HG02642 (cell line): ENCODE measurements at regions not wholly inside any gene's neighbourhood (a gene's known extent, or its start where the extent isn't known, plus 50 kb on each side); places are given as distances from the start of the nearest gene placed in this dataset.

Experiments
- ATAC-seq: cut with Tn5 transposase; IDR thresholded peaks from one replicate; pipeline ENCODE4 v1.9.1; 2021; ENCODE audit warnings: mild to moderate bottlenecking; ENCODE audit not compliant: unreplicated experiment, poor library complexity

DNA sequence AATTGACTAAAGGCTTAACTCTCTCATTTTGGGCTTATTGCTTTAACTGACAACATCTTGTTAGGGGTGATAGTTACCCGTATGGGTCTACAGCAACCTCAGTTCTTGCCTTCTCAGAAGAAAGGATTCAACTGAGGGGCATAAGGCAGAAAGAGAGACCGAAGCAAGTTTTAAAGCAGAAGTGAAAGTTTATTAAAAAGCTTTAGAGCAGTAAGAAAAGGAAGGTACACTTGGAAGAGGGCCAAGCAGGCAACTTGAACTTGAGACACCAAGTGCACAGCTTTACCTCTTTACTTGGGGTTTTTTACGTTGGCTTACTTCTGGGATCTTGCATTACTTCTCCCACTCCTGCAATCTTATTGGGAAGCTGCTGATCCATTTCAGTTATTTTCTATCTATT lies 246.9 kb upstream of the PRR20A start:
- ATAC-seq, result no peak

GRCh38 chr13:56900549-56901279 lies 240.0 kb upstream of the PRR20A start:
- no peak for ATAC-seq

GRCh38 chr13:56902276-56902675 lies 238.4 kb upstream of the PRR20A start:
- no peak for ATAC-seq

- ATAC-seq, result no peak
These were observed 236.9 kb upstream of the PRR20A start for GRCh38 chr13:56903710-56904282.

GRCh38 chr13:56906909-56907308 lies 233.8 kb upstream of the PRR20A start:
- ATAC-seq, result no peak

- no peak for ATAC-seq
These were observed 233.0 kb upstream of the PRR20A start for GRCh38 chr13:56907766-56908165.

- ATAC-seq, result no peak
These were observed 230.7 kb upstream of the PRR20A start for GRCh38 chr13:56909896-56910600.

- ATAC-seq, result no peak
These were observed 222.8 kb upstream of the PRR20A start for GRCh38 chr13:56917966-56918365.

DNA sequence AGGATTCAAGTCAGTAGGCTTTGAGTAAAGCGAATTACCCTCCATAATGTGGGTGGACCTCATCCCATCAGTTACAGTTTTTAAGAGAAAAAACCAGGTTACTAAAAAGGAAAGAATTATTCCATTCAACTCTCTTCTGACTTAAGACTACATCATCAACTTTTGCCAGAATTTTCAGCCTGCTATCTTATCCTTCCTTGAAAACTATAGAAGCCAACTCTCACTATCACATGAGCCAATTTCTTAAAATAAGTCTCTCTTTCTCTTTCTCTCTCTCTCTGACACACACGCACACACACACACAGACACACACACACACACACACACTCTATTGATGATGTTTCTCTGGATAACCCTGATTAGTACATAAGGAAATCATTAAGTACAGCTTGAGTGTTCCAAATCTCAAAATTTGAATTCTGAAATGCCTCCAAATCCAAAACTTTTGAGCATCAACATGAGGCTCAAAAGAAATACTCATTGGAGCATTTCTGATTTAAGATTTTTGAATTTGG lies 217.0 kb upstream of the PRR20A start:
- ATAC-seq, result no peak

DNA sequence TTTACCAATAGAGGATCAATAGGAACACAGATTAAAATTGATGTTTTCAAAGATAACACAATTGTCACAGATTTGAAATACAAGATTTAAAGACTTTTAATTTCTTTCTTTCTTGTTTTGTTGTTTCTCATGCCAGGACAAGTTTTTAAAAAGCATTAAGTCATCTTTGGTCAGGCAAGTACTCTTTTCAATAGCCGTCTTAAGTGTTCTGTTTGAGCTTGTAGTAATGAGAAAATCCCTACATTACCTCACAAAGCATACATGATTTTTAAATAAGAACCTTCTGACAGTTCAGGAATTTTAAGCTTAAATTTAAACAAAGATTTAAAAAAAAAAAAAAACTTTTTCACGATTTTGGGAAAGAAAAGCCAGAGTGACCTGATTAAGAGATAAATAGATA lies 216.3 kb upstream of the PRR20A start:
- ATAC-seq, result no peak

DNA sequence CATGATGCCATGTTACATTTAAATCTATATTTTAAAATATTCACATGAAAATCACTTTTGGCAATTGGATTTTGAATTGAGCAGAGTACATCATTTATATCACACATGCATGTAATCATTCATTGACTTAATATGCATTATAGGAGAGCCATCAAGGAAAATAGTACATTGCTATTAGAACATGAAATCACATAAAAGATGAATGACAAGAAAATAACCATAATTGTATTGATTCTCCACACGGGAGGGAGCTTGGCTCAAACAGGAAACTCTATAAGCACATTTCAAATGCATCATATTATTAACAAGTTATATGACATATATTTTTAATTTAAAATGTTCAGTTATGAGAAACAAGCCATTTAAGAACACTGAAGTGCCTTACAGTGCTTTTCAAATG lies 208.6 kb upstream of the PRR20A start:
- ATAC-seq, result no peak

DNA sequence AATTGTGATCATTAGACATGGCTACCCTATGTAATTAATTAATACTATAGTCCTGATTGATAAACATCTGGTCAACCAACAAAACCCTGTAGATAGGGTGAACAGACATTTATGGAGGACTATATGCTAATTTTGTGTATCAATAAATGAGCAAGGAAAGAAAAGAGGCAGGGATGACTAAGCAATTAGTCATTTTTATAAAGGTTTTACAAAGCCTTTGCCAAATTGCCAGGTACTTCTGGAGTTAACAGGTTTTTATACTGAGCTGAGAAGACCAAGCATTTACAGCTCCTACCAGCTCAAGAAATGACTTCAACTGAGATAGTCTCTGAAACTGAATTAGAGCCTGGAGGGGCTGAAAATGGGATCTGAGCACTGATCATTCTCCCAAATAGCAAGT lies 186.8 kb upstream of the PRR20A start:
- no peak for ATAC-seq

DNA sequence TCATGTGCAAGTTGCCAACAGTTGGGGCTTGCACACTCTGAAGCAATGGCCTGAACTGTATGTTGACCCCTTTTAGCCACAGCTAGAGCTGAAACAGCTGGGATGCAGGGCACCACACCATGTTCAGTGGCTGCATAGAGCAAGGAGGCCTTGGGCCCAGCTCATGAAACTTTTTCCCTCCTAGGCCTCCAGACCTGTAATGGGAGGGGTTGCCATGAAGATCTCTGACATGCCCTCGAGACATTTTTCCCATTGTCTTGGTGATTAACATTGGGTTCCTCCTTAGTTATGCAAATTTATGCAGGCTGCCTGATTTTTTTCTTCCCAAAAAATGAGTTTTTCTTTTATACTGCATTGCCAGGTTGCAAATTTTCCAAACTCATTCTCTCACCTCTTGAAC lies 165.1 kb upstream of the PRR20A start:
- ATAC-seq, result no peak

GRCh38 chr13:56980856-56981255 lies 159.9 kb upstream of the PRR20A start:
- no peak for ATAC-seq

DNA sequence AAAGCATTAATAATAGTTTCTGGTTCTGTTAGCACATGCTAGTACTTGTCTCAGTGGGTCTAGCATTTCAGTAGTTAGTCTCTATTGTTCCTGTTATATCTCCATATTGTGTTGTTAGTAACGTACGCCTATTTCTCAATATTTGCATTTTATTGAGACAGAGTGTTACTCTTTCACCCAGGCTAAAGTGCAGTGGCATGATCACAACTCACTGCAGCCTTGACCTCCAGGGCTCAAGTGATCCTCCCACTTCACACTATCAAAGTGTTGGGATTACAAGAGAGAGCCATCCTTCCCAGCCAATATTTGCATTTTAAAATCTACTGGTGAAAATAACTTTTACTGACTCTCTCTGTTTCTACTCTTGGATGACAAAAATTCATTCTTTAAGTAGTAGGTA lies 154.6 kb upstream of the PRR20A start:
- ATAC-seq, result no peak

DNA sequence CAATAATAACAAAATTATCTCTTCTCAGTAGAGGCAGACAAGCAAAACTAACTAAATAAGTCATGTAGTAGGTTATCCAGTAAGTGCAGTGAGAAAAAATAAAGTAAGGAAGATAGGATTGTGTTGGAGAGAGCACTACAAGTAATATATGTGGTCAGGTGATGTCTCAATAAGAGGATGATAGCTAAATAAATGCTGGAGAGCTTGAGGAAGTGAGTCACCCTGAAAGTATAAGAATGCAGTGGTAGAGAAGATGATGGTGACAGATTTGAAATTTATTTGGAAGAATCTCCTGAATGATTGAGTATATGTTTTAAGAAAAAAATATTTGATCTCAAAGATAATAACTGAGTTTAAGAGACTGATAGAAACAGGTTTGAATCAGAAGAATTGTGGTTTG lies 152.2 kb upstream of the PRR20A start:
- ATAC-seq, result no peak

GRCh38 chr13:57003682-57004081 lies 137.0 kb upstream of the PRR20A start:
- no peak for ATAC-seq

DNA sequence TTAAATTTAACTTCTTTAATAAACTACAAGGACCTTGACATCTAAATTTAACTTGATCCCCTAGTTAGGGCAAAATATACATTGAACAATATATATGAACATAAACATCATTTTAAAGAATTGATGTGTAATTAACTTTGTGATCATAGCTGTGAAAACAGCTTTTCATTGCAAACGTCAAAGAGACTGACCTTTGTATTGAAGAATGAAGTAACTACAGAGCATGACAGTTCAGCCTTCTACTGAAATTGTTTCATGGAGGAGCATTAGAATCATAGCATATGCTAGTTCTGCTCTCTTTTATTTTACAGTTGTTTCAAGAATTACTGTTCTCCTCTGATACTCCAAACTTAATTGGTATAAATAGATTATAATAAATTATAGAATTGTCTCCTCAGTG lies 123.4 kb upstream of the PRR20A start:
- ATAC-seq, result no peak

GRCh38 chr13:57018915-57019314 lies 121.8 kb upstream of the PRR20A start:
- no peak for ATAC-seq

DNA sequence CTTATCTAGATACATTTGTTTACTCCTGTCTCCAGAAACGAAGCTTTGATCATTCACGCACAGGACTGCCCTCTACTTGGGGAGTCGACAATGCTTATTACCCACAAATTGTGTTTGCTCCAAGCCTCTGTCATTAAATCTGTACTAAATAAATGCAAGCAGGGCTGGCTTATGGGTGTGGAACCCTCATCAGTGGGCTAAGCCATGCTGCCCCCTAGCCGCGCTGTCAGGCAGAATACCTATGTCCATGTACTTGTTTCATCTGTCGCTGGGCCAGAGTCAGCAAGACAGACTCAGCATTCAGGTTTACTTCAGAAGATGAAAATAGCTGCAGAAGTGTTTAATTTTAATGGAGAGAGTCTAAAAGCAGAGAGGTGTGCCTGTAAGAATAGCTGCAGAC lies 110.0 kb upstream of the PRR20A start:
- ATAC-seq, result no peak

DNA sequence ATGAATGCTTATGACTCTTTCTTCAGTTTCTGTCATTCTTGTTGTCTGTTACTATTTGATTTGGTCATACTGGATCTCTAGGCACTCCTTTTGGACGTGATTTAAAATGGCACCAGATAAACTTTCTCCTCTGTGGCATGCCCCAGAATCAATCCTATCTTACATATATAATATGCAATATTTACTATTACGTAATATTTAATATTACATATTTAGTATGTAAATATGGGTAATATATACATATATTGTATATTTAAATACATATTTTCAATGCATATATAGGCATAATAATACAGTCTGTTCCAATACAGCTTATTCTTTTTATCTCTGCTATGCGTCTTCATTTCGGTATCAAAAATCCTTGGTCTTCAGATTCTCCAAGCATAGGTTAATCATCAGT lies 104.4 kb upstream of the PRR20A start:
- no peak for ATAC-seq

DNA sequence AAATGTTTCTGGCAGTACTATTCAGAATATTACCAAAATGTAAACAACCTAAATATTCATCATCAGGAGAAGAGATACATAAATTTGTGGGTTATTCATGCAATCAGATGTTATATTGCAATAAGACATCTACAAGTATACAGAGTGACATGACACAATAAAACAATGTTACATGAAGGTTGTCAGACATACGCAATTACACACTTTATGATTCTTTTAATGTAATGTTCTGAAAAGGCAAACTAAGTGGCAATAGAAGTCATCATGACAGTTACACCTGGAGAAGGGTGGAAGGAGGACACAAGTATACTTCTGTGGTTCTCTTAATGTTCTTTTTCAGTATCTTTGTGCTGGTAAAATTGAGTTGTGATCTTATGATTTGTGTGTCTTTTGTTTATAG lies 95.8 kb upstream of the PRR20A start:
- ATAC-seq, result no peak
